ENCODE measurements at regions not wholly inside any gene's neighbourhood (a gene's known extent, or its start where the extent isn't known, plus 50 kb on each side); places are given as distances from the start of the nearest gene placed in this dataset.

GRCh38 chr22:49721211-49721763, 106.4 kb downstream of the BRD1 start:
- TF ChIP-seq ZFX (IDR thresholded peaks at IDR 0.05; ENCODE audit: borderline replicate concordance) (no peak), CTCF (IDR thresholded peaks at IDR 0.05) (no peak)
- no peak overlapping the region for H3K27ac ChIP-seq

- no peak overlapping the region for H3K27ac ChIP-seq
- TF ChIP-seq CTCF (IDR thresholded peaks at IDR 0.05) (no peak), ZFX (IDR thresholded peaks at IDR 0.05; ENCODE audit: borderline replicate concordance) (no peak)
Measured at GRCh38 chr22:49720279-49720959, 107.3 kb downstream of the BRD1 start.

GRCh38 chr22:49719046-49719445, 108.6 kb downstream of the BRD1 start:
- H3K27ac ChIP-seq: no peak overlapping the region
- TF ChIP-seq CTCF (IDR thresholded peaks at IDR 0.05): no peak
- no peak for TF ChIP-seq ZFX (IDR thresholded peaks at IDR 0.05; ENCODE audit: borderline replicate concordance)

- TF ChIP-seq CTCF (IDR thresholded peaks at IDR 0.05) (no peak), ZFX (IDR thresholded peaks at IDR 0.05; ENCODE audit: borderline replicate concordance) (no peak)
- no peak overlapping the region for H3K27ac ChIP-seq
Measured at GRCh38 chr22:49718396-49718795, 109.3 kb downstream of the BRD1 start.

GRCh38 chr22:49717322-49717919, 110.3 kb downstream of the BRD1 start:
- TF ChIP-seq CTCF (IDR thresholded peaks at IDR 0.05) (no peak), ZFX (IDR thresholded peaks at IDR 0.05; ENCODE audit: borderline replicate concordance) (no peak)
- H3K27ac ChIP-seq: no peak overlapping the region

GRCh38 chr22:49716441-49716840, 111.2 kb downstream of the BRD1 start:
- TF ChIP-seq ZFX (IDR thresholded peaks at IDR 0.05; ENCODE audit: borderline replicate concordance) (no peak), CTCF (IDR thresholded peaks at IDR 0.05) (no peak)
- no peak overlapping the region for H3K27ac ChIP-seq

- TF ChIP-seq ZFX (IDR thresholded peaks at IDR 0.05; ENCODE audit: borderline replicate concordance): no peak
- no peak for TF ChIP-seq CTCF (IDR thresholded peaks at IDR 0.05)
- no peak overlapping the region for H3K27ac ChIP-seq
Measured at GRCh38 chr22:49715450-49715849, 112.2 kb downstream of the BRD1 start.
